Mononuclear cell (primary cell): ENCODE measurements at regions not wholly inside any gene's neighbourhood (a gene's known extent, or its start where the extent isn't known, plus 50 kb on each side); places are given as distances from the start of the nearest gene placed in this dataset.
"Not testable (repeated sequence)": the region's sequence is repeated elsewhere in the genome, so short reads cannot be mapped to it uniquely, and the experiment has no call there.

Experiments
- H3K27me3 ChIP-seq: 2 replicates; pipeline ENCODE4 v1.6.0; 2011; ENCODE audit warnings: low read length, control low read depth; ENCODE audit not compliant: insufficient read depth
- H3K4me1 ChIP-seq: 2 replicates; pipeline ENCODE4 v1.5.1; 2011; ENCODE audit warnings: mild to moderate bottlenecking, low read length, control low read depth; ENCODE audit not compliant: insufficient read depth
- H3K4me3 ChIP-seq: 2 replicates; pipeline ENCODE4 v1.5.1; 2011; ENCODE audit warnings: mild to moderate bottlenecking, low read length, moderate library complexity
- H3K9me3 ChIP-seq: 2 replicates; pipeline ENCODE4 v1.5.1; 2011; ENCODE audit warnings: low read depth, mild to moderate bottlenecking, control low read depth, low read length

DNA sequence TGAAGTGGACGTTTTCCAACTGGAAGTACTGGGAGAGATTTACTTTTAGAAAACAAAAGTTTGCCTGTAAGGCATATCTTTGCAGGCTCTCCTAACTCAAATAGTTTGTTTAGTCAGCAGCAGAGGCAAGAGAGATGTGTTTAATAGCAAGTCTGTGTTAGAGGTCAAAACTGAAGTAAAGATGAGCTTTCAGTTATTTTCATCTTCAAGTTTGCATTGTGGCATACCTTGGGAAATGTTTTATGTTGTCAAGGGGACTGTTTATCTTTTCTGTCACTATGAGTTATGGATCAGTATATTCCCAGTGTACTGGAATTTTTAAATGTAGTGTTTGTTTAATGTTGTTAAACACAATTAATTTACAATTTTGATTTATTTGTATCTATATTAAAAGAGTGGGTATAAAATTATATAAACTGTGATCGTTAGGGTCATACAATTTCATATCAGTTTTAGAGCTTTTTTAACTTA, 169.7 kb upstream of the PPP1R3A start:
- Histone ChIP-seq H3K4me1 (peaks cover 32% of the 10 kb centered on the region), H3K4me3 (no peak overlapping the region), H3K9me3 (no peaks in the 10 kb centered on the region), H3K27me3 (peaks cover 85% of the 10 kb centered on the region)

DNA sequence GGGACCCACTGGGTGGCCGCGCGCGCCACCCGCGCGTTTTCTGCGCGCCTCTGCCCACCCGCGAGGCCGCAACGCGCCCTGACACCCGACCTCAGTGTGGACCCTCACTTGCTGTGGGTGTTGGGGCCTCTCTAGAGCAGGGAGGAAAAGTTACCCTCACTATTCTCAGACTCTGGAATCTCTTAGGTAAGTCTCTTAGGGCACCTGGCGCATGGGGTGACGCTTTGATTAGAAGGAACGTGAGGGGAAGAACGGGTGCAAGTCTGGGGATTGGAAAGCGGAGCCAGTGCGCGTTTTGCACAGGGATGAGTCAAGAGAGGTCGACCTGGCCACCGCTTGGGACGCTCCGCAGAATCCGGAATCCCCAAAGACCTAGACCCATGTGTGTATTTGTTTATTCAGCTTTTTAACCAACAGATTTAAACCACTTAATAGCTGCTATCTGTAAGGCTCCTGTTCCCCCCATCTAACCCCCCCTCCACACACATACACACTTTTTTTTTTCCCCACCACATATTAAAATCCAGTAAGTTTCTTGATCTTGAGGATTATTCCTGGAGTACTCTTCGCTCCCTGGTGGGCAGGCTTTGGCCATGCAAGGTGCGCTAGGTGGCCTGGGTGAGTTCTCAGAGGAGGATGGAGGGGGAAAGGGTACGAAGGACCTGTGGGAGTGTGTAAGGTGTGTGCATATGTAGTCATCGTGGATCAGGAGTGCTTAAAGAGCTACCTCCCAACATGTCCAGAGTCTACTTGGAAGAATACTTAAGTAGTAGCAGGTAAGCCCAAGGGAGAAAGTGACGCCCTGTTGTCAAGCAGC, 169.1 kb upstream of the PPP1R3A start:
- no peaks in the 10 kb centered on the region for H3K9me3 ChIP-seq
- peaks cover 87% of the 10 kb centered on the region for H3K27me3 ChIP-seq
- H3K4me3 ChIP-seq: no peak overlapping the region
- peaks cover 39% of the 10 kb centered on the region for H3K4me1 ChIP-seq

DNA sequence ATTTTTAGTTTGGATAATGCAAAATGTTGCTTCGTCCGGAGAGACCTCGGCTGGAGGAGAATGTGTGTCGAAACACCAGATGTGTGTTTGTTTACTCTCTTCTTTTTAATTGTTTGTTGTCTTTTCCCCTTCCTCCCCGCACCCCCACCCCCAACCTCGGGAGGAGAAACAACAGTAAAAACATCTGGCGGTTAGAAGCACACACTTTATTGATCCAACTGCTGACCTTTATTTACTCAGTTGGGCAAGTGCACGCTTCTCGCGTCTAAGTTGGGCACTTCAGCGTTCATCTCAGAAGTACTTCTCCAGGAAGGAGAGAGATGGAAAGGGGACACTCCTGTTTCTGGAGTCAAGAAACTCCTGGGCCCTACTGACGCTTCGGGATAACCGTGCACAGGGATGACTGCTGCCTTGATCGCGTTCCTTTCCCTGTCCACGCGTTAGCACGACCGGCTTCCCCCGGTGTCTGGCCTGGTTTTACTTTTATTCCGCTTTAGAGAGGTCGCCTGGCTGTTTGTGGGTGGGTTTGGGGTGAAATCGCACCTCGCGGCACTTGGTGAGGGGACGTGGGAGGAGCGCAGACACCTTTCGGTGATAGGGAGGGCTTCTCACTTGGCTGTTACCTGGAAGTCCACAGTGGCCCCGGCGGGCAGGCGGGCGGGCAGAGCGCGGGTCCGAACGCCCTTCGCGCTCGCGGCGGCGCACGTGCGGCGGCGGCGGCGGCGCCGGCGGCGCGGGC, 168.3 kb upstream of the PPP1R3A start:
- Histone ChIP-seq H3K9me3 (no peaks in the 10 kb centered on the region), H3K4me3 (no peak overlapping the region), H3K4me1 (peaks cover 41% of the 10 kb centered on the region), H3K27me3 (peaks cover 92% of the 10 kb centered on the region)

DNA sequence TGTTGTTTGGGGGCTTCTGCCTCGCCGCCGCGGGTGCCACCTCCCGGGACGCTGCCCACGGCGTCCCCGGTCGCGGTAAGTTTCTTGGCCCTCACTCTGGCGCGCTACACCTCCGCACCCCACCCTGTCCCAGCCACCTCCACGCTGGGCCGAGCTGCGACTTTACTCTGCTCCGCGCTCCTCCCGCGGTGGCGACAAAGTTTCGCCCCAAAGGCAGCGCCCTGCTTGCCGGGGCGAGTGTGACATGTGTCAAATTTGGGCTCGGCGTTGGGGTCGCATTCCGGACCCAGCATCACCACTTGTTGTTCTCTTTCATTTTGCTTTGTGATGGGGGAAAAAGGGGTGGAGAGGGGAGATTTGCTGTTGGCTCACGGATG, 167.7 kb upstream of the PPP1R3A start:
- no peak overlapping the region for H3K4me3 ChIP-seq
- no peaks in the 10 kb centered on the region for H3K9me3 ChIP-seq
- H3K27me3 ChIP-seq: peaks cover 94% of the 10 kb centered on the region
- peaks cover 41% of the 10 kb centered on the region for H3K4me1 ChIP-seq

DNA sequence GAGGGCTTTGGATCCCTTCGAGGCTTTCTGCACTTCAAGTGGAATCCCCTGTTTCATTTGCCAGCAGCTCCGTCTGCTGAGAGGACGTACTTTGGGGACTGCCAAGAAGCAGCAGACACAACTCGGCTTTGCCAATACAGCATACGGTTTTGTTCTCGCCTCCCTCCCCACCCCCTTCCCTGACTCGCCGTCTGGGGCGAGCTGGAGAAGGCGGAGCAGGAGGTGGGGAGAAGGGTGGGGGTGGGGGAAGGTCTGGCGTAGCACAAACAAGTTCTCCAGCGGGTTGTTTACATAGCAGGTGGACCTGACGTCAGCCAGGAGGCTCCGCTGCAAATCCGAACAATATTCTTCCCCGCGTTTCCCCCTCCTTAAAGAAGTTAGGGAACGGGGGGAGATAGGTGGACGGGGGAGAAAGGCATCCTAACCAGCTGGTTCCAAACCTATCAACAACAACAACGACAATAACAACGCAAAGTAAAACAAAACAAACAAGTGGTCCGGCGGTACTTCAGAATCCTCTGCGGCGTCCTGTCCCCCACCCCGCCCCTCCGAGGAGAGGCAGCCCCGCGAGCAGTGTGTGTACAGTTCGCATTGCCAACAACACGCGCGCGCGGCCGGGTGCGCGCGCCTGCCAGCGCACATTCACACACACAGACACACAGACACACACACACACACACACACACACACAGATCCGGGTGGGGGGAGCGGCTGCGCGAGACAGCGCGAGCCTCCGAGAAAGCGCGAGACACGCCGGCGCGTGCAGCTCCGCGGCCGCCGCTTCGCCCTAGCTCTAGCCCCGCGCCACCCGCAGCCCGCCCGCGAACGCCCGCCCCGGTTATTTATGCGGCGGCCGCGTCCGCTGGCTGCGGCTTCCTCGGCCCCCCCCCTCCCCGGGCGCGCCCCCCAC, 167.0 kb upstream of the PPP1R3A start:
- H3K27me3 ChIP-seq: peaks cover 94% of the 10 kb centered on the region
- no peaks in the 10 kb centered on the region for H3K9me3 ChIP-seq
- peak overlapping the region; percentile 27 for H3K4me3 ChIP-seq
- H3K4me1 ChIP-seq: peaks cover 41% of the 10 kb centered on the region

DNA sequence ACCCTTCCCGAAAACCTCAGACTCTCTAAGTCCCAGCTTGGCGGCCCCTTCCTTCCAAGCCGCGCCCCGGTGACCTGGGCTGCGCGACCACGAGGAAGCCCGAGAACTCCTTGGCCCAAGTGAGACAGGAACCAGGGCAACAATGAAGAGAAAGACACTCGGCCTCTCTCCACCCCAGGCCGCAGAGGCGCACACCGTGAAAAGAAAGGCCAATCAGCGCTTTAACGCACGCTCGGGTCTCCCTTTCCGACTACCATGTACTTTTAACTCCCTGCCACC, 166.4 kb upstream of the PPP1R3A start:
- Histone ChIP-seq H3K27me3 (peaks cover 94% of the 10 kb centered on the region), H3K9me3 (no peaks in the 10 kb centered on the region), H3K4me1 (peaks cover 41% of the 10 kb centered on the region), H3K4me3 (peak overlapping the region; percentile 27)

DNA sequence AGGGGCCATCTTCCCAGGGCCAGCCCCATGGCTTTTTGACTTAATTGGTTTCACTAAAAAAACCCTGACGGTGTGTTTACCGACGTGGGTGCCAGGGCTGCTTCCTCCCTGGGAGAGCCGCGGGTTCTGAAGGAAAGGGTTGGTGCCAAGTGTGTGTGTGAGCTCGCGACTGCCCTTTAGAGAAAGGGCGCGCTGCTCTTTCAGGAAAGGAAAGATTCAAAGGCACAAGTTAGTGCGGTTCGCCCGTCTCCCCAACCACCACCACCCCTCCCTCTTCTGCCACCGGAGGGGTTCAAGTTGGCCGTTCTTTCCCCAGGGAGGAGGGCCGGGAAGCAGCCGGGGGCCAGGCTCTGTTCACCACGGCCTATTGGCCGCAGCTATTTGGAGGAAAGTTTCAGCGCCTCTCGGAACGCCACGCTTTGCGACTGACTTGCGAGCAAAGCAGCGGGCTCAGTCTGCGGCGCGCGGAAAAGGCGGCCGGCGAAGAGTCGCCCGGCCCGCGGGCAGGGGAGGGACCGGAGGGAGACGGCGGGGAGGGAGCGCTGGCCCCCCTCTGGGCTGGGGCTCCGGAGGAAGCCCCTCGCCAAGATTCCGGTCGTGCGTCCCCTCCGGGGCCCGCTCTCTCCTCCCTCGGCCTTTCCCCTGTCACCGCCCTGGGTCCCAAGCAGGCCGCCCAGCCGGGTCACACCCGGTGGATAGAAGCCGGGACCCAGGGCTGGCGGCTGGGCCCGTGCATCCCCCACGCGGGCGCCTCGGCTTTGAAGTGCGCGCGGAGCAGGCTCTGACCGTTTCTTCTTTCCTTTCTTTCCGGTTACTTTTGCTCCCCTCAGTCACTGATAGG, 165.9 kb upstream of the PPP1R3A start:
- Histone ChIP-seq H3K4me3 (no peak overlapping the region), H3K4me1 (peaks cover 41% of the 10 kb centered on the region), H3K27me3 (peaks cover 95% of the 10 kb centered on the region)

DNA sequence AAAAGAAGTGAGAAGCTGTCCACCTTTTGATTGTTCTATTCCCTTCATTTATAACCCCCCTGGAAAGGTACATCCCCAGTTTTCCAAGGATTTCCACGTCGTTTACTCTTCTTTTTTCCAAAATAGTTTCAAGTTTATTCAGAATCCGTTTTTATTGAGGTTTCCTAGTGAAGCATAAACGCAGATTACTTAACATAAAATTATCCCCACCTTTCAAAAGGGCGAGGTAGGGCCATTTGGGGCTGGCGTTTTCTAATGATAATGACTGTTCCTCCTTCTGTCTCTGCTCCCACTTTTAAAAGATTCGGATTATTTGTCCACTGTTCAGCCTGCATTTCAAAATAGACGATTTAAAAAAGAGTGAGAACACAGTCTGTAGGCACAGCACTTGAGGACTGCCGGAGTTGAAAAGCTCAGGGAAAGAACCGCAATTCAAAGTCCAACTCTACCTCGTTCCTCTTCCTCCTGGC, 165.2 kb upstream of the PPP1R3A start:
- Histone ChIP-seq H3K9me3 (no peaks in the 10 kb centered on the region), H3K27me3 (peaks cover 96% of the 10 kb centered on the region), H3K4me1 (peaks cover 41% of the 10 kb centered on the region), H3K4me3 (no peak overlapping the region)

More for the DNA sequence above, 165.9 kb upstream of the PPP1R3A start:
- H3K9me3 ChIP-seq: no peaks in the 10 kb centered on the region

DNA sequence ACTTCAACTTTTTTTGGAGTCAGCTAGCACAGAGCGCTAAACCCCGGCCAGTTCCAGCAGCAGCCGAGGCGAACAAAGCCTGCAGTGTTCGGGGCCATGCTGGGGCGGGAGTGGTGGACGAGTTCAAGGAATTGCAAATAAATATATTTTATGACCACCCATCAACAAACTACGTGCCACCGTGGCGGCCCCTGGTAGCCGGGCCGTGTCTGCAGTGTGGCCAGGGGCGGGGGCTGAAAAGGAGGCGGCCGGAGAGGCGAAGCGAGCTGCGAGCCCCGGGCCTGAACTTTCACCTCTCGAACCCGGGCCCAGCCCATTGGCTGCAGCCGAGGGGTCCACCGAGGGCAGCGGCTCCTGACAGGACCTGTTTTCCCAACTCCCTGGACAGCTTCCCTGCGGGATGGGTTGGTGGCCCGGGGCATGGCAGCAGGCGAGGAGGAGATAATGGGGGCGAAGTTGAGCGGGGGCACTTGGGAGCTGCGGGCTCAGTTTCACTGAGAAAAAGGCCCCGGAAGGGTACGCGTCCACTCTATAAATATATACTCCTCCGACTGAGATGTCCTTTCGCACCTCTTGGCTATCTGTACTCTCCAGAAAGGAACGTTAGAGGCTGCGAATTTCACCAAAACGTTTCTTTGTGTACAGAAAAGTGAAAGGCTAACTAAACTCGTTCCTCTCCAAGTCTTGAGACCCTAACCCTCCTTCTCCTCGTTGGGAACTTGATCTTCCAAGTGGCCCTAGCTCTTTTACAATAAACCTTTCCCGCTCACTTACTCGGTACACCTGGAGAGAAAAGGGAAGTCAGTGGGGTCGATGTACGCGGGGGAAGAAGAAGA, 164.6 kb upstream of the PPP1R3A start:
- peaks cover 41% of the 10 kb centered on the region for H3K4me1 ChIP-seq
- H3K4me3 ChIP-seq: no peak overlapping the region
- no peaks in the 10 kb centered on the region for H3K9me3 ChIP-seq
- H3K27me3 ChIP-seq: peaks cover 95% of the 10 kb centered on the region

DNA sequence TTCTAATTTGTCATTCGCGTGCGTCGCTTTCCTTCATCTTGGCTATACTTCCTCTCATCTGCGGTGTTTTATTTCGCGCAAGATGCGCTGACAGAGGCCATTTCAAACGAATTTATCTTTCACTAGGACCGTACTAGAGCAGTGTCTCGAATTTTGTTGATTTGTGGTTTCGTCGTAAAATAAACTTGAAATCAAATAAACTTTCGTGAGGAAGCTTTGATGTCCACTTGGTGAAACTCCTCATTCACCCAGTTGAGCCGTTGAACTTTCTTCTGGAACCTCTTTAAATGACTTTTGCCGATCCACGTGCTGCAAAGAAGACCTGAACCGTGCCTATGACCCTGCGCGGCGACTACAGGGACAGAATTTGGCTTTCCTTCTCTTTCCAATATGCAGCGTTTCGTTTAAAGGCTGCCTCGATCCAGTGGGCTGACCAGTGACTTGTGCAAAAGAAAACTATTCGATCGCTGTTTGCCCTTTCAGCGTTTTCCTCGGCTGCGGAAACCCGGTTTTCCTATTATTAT, 163.9 kb upstream of the PPP1R3A start:
- Histone ChIP-seq H3K4me3 (no peak overlapping the region), H3K4me1 (peaks cover 41% of the 10 kb centered on the region), H3K9me3 (no peaks in the 10 kb centered on the region), H3K27me3 (peaks cover 89% of the 10 kb centered on the region)

DNA sequence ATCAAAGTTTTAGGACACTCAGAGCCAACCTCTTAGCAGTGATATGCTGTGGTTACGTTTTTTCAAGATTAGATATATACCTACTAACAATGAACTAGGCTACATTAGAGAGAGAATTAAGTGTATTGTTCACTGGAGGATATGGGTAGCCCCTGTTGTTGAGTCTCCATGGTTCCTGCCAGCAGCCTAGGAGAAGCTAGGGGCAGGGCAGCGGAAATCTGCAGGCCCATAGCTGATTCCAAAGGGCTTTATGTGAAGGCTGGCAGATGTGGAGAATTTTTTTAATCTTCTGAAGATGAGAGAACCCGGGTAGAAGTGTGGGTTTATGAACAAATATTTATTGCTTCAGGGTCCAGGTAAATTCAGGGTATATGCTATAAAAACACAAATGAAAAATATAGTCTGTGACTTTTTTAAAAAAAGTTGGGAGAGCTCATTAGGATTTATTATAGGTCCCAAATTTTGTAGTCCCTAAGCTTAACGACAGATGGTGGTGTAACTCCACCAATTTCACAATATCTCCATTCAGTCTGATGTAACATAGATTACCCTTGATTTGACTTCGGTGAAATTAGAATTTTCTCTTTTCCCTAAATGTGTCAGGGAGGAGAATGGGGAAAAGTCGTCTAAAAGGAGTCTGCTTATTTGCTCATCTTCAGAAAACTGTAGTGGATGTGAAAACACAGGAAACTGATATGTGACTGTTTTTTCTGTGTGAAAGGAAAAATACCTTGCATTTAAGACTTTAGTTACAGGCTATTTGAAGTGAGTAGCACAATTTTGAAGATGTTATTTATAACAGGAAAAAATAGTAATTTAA, 163.0 kb upstream of the PPP1R3A start:
- Histone ChIP-seq H3K4me3 (no peak overlapping the region), H3K9me3 (no peaks in the 10 kb centered on the region), H3K4me1 (peaks cover 37% of the 10 kb centered on the region), H3K27me3 (peaks cover 82% of the 10 kb centered on the region)

DNA sequence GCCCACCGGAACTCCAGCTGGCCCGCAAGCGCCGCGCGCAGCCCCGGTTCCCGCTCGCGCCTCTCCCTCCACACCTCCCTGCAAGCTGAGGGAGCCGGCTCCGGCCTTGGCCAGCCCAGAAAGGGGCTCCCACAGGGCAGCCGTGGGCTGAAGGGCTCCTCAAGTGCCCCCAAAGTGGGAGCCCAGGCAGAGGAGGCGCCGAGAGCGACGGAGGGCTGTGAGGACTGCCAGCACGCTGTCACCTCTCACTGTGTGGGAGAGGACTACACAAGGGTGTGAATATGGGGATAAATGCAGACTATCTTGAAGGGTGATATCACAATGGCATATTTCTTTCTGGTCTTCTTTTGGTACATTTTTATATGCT, 158.3 kb upstream of the PPP1R3A start:
- not testable (repeated sequence) for H3K4me3 ChIP-seq, H3K9me3 ChIP-seq, H3K4me1 ChIP-seq
- H3K27me3 ChIP-seq: peaks cover 38% of the 10 kb centered on the region
